ENCODE measurements at regions not wholly inside any gene's neighbourhood (a gene's known extent, or its start where the extent isn't known, plus 50 kb on each side); places are given as distances from the start of the nearest gene placed in this dataset.

GRCh38 chr13:60733933-60734332 is 336.9 kb downstream of the TDRD3 start:
- TF ChIP-seq, protein P1, sequence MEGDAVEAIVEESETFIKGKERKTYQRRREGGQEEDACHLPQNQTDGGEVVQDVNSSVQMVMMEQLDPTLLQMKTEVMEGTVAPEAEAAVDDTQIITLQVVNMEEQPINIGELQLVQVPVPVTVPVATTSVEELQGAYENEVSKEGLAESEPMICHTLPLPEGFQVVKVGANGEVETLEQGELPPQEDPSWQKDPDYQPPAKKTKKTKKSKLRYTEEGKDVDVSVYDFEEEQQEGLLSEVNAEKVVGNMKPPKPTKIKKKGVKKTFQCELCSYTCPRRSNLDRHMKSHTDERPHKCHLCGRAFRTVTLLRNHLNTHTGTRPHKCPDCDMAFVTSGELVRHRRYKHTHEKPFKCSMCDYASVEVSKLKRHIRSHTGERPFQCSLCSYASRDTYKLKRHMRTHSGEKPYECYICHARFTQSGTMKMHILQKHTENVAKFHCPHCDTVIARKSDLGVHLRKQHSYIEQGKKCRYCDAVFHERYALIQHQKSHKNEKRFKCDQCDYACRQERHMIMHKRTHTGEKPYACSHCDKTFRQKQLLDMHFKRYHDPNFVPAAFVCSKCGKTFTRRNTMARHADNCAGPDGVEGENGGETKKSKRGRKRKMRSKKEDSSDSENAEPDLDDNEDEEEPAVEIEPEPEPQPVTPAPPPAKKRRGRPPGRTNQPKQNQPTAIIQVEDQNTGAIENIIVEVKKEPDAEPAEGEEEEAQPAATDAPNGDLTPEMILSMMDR (IDR thresholded peaks at IDR 0.05 in 2 of 3, conservative IDR thresholded peaks at IDR 0.05 in 1 of 3; ENCODE audit: control insufficient read depth in 2 of 3, extremely low read depth in 1 of 3, insufficient read depth in 1 of 3, low read depth in 3 of 3, low read length in 3 of 3): no peak
- no peak for TF ChIP-seq ATF3 (IDR thresholded peaks at IDR 0.05; ENCODE audit: borderline replicate concordance, extremely low read depth, low read depth, low read length)
- no peak for TF ChIP-seq TAF1 (IDR thresholded peaks at IDR 0.05; ENCODE audit: borderline replicate concordance, low read depth, low read length)
- TF ChIP-seq, protein P2, sequence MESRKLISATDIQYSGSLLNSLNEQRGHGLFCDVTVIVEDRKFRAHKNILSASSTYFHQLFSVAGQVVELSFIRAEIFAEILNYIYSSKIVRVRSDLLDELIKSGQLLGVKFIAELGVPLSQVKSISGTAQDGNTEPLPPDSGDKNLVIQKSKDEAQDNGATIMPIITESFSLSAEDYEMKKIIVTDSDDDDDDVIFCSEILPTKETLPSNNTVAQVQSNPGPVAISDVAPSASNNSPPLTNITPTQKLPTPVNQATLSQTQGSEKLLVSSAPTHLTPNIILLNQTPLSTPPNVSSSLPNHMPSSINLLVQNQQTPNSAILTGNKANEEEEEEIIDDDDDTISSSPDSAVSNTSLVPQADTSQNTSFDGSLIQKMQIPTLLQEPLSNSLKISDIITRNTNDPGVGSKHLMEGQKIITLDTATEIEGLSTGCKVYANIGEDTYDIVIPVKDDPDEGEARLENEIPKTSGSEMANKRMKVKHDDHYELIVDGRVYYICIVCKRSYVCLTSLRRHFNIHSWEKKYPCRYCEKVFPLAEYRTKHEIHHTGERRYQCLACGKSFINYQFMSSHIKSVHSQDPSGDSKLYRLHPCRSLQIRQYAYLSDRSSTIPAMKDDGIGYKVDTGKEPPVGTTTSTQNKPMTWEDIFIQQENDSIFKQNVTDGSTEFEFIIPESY (IDR thresholded peaks at IDR 0.05): no peak
- TF ChIP-seq E4F1 (IDR thresholded peaks at IDR 0.05; ENCODE audit: borderline replicate concordance, partially characterized antibody): no peak
- TF ChIP-seq, protein P3, sequence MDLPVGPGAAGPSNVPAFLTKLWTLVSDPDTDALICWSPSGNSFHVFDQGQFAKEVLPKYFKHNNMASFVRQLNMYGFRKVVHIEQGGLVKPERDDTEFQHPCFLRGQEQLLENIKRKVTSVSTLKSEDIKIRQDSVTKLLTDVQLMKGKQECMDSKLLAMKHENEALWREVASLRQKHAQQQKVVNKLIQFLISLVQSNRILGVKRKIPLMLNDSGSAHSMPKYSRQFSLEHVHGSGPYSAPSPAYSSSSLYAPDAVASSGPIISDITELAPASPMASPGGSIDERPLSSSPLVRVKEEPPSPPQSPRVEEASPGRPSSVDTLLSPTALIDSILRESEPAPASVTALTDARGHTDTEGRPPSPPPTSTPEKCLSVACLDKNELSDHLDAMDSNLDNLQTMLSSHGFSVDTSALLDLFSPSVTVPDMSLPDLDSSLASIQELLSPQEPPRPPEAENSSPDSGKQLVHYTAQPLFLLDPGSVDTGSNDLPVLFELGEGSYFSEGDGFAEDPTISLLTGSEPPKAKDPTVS (IDR thresholded peaks at IDR 0.05; ENCODE audit: low read depth, low read length): no peak
- TF ChIP-seq CHD4 (IDR thresholded peaks at IDR 0.05): no peak

All from GM12878 (cell line).